ENCODE measurements at regions not wholly inside any gene's neighbourhood (a gene's known extent, or its start where the extent isn't known, plus 50 kb on each side); places are given as distances from the start of the nearest gene placed in this dataset.

- Histone ChIP-seq H3K27me3 (ENCODE audit: insufficient read depth, low read length) (no peaks in the 10 kb centered on the region), H3K27ac (ENCODE audit: low read depth, low read length) (no peak overlapping the region), H2AFZ (ENCODE audit: low read depth, low read length, poor library complexity, severe bottlenecking) (no peak overlapping the region), H3K9ac (ENCODE audit: low read length) (no peak overlapping the region), H3K9me2 (ENCODE audit: insufficient read depth) (no peaks in the 10 kb centered on the region), H3K36me3 (ENCODE audit: control insufficient read depth in 1 of 2, insufficient read depth in 2 of 2, low read length in 2 of 2) (no peaks in the 10 kb centered on the region), H3K4me3 (replicated peaks in 1 of 2; ENCODE audit: low read depth in 1 of 2, low read length in 2 of 2) (no peak overlapping the region), H3K79me2 (ENCODE audit: insufficient read depth, low read length) (no peaks in the 10 kb centered on the region), H4K20me1 (ENCODE audit: insufficient read depth) (no peaks in the 10 kb centered on the region), H3K9me3 (ENCODE audit: control insufficient read depth in 1 of 2, insufficient read depth in 1 of 2, low read depth in 1 of 2, low read length in 2 of 2) (no peaks in the 10 kb centered on the region), H3K4me2 (ENCODE audit: low read length) (no peak overlapping the region), H3K4me1 (ENCODE audit: control insufficient read depth in 1 of 2, insufficient read depth in 2 of 2, low read length in 2 of 2) (peaks cover 0 to 11% of the 10 kb centered on the region in 2 experiments; a peak in 2 of 4 replicates)
- no TSS peak for BruUV-seq (replicated peaks)
- DNase-seq (ENCODE audit: low read depth, low spot score) (no peak), ATAC-seq (no peak)
- POLR2A ChIA-PET = no interaction called here
- intact Hi-C loops (cut with micrococcal nuclease) = no loop called here
- CTCF ChIA-PET = interaction anchor here (0.6 kb wide), 1 partner anchor 13 kb away, joined by 3 read pairs; no protein-coding TSS in a partner anchor
- RAD21 ChIA-PET (ENCODE audit: low non-redundant PET in 1 of 2, low total read pairs in 2 of 2, uncharacterized antibody in 2 of 2, unreplicated experiment in 2 of 2) = no interaction called here
- TF ChIP-seq MAX (IDR thresholded peaks at IDR 0.05) = no peak
- TF ChIP-seq, protein P1, sequence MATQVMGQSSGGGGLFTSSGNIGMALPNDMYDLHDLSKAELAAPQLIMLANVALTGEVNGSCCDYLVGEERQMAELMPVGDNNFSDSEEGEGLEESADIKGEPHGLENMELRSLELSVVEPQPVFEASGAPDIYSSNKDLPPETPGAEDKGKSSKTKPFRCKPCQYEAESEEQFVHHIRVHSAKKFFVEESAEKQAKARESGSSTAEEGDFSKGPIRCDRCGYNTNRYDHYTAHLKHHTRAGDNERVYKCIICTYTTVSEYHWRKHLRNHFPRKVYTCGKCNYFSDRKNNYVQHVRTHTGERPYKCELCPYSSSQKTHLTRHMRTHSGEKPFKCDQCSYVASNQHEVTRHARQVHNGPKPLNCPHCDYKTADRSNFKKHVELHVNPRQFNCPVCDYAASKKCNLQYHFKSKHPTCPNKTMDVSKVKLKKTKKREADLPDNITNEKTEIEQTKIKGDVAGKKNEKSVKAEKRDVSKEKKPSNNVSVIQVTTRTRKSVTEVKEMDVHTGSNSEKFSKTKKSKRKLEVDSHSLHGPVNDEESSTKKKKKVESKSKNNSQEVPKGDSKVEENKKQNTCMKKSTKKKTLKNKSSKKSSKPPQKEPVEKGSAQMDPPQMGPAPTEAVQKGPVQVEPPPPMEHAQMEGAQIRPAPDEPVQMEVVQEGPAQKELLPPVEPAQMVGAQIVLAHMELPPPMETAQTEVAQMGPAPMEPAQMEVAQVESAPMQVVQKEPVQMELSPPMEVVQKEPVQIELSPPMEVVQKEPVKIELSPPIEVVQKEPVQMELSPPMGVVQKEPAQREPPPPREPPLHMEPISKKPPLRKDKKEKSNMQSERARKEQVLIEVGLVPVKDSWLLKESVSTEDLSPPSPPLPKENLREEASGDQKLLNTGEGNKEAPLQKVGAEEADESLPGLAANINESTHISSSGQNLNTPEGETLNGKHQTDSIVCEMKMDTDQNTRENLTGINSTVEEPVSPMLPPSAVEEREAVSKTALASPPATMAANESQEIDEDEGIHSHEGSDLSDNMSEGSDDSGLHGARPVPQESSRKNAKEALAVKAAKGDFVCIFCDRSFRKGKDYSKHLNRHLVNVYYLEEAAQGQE (IDR thresholded peaks at IDR 0.05; ENCODE audit: low read depth) = no peak
- no peak for TF ChIP-seq YY1 (IDR thresholded peaks at IDR 0.05; ENCODE audit: extremely low read depth, insufficient replicate concordance, low read depth, low read length)
- TF ChIP-seq ZNF274 (IDR thresholded peaks at IDR 0.05; ENCODE audit: low read depth, low read length) = no peak
- TF ChIP-seq CBX3 (IDR thresholded peaks at IDR 0.05; ENCODE audit: low read depth) = no peak
- no peak for TF ChIP-seq POLR2AphosphoS5 (IDR thresholded peaks at IDR 0.05; ENCODE audit: low read depth, low read length)
- no peak for TF ChIP-seq ELF1 (IDR thresholded peaks at IDR 0.05; ENCODE audit: borderline replicate concordance, low read depth)
- TF ChIP-seq SP1 (IDR thresholded peaks at IDR 0.05; ENCODE audit: low read depth) = no peak
- no peak for TF ChIP-seq FOSL1 (IDR thresholded peaks at IDR 0.05; ENCODE audit: low read depth)
- TF ChIP-seq EZH2phosphoT487 (IDR thresholded peaks at IDR 0.05; ENCODE audit: borderline replicate concordance) = no peak
- TF ChIP-seq ZFX (IDR thresholded peaks at IDR 0.05) = no peak
- no peak for TF ChIP-seq CEBPB (IDR thresholded peaks at IDR 0.05; ENCODE audit: low read depth)
- no peak for TF ChIP-seq SRF (IDR thresholded peaks at IDR 0.05; ENCODE audit: low read depth)
- TF ChIP-seq, protein P2, sequence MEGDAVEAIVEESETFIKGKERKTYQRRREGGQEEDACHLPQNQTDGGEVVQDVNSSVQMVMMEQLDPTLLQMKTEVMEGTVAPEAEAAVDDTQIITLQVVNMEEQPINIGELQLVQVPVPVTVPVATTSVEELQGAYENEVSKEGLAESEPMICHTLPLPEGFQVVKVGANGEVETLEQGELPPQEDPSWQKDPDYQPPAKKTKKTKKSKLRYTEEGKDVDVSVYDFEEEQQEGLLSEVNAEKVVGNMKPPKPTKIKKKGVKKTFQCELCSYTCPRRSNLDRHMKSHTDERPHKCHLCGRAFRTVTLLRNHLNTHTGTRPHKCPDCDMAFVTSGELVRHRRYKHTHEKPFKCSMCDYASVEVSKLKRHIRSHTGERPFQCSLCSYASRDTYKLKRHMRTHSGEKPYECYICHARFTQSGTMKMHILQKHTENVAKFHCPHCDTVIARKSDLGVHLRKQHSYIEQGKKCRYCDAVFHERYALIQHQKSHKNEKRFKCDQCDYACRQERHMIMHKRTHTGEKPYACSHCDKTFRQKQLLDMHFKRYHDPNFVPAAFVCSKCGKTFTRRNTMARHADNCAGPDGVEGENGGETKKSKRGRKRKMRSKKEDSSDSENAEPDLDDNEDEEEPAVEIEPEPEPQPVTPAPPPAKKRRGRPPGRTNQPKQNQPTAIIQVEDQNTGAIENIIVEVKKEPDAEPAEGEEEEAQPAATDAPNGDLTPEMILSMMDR (IDR thresholded peaks at IDR 0.05 in 2 of 3, conservative IDR thresholded peaks at IDR 0.05 in 1 of 3; ENCODE audit: borderline replicate concordance in 1 of 3, insufficient read depth in 1 of 3, low read depth in 2 of 3, low read length in 2 of 3) = no peak
- TF ChIP-seq SIN3A (IDR thresholded peaks at IDR 0.05; ENCODE audit: low read depth) = no peak
- no peak for TF ChIP-seq RAD21 (IDR thresholded peaks at IDR 0.05; ENCODE audit: low read depth)
Measured at GRCh38 chr12:76634133-76634532, 74.6 kb upstream of the OSBPL8 start.

All from HCT116 (cell line).